Brain microvascular endothelial cell (primary cell): ENCODE measurements at regions not wholly inside any gene's neighbourhood (a gene's known extent, or its start where the extent isn't known, plus 50 kb on each side); places are given as distances from the start of the nearest gene placed in this dataset.

ENCODE experiments used
- DNase-seq: peaks from one replicate; pipeline ENCODE4 v3.0.0-alpha.2; 2020
- H3K27ac ChIP-seq: fragments of 250-450 bp; sonication (Bioruptor Pico); 2 replicates; pipeline ENCODE4 v1.5.1; 2020; ENCODE audit warnings: mild to moderate bottlenecking, moderate library complexity
- H3K27me3 ChIP-seq: fragments of 250-450 bp; sonication (Bioruptor Pico); replicated peaks from 2 replicates; pipeline ENCODE4 v1.5.1; 2020; ENCODE audit warnings: mild to moderate bottlenecking
- H3K36me3 ChIP-seq: fragments of 250-450 bp; sonication (Bioruptor Pico); replicated peaks from 2 replicates; pipeline ENCODE4 v1.5.1; 2020; ENCODE audit warnings: mild to moderate bottlenecking
- H3K4me3 ChIP-seq: 2 replicates; pipeline ENCODE4 v1.5.1; 2011; ENCODE audit warnings: low read depth, mild to moderate bottlenecking, control low read depth, low read length, moderate library complexity
- CTCF ChIP-seq: IDR thresholded peaks from 2 replicates; pipeline ENCODE4 v1.5.1; 2011; ENCODE audit warnings: low read depth, mild to moderate bottlenecking, moderate library complexity, low read length, control low read depth, inconsistent platforms; ENCODE audit errors: missing control alignments
- in situ Hi-C: cut with HindIII; loops from 2 replicates; pipeline ENCODE4 v1.10.0; 2017; ENCODE audit warnings: low sequenced_read_pairs, low pct_ligation_motif_present

DNA sequence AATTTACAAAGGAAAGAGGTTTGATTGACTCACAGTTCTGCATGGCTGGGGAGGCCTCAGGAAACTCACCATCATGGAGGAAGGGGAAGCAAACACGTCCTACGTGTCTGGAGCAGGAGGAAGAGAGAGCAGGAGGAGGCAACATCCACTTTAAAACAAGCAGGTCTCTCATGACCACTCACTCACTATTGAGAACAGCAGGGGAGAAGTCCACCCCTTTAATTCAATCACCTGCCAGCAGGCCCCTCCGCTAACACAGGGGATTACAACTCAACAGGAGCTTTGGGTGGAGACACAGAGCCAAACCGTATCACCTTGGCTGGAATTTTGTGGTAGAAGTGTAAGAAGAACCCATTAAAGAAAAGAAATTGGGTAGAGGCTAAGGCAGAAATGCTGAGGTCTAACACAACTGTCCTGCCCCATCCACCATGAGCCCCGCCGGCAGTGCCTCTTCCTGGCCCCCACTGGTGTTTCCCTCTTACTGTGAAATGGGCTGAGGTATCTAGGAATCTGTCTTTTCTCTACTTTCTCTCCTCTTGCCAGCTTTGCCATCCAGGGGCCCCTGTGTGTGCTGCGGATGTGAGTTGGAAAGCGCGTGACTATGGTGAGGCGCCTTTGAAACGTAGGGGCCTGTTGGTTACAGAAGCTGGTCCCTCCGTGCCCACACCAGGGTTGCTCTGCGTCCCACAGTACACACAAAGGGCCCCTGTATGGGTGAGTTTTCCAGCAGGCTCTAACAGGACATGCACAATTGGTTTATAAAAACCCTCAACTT lies 108.0 kb upstream of the TMEM132D start:
- no peak for TF ChIP-seq CTCF
- in situ Hi-C loops, result no loop called here
- no peaks in the 10 kb centered on the region for H3K27me3 ChIP-seq

DNA sequence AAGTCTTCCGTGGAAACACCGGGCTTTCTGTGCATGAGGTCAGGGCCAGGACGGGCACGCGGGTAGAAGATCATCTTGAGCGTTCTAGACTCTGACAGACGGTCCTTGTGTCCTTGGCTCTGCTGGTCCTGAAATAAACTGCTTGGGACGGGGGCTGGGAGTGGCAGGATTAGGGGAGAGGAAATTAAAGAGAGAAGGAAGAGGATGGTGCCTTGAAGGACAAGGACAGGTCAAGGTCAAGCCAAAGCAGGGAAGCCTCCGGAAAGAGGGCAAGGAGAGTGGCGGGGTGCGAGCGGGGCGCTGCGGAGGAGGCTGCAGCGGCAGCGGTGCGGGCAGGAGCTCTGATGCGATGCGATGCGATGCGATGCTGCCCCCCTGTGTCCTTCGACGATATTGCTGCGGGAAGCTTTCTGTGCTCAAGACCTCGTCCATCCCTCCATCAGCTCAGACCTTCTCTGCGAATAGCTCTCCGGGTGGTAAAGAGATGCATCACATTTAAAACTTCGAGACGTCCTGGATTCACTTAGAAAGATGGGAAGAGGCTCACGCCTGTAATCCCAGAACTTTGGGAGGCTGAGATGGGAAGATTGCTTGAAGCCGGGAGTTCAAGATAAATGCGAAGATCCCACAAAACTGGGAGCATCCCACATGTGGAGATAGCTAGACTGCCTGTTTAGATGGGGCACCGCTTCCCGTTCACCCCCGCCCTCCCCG lies 110.1 kb upstream of the TMEM132D start:
- Histone ChIP-seq H3K36me3 (no peaks in the 10 kb centered on the region), H3K27me3 (no peaks in the 10 kb centered on the region), H3K27ac (no peak overlapping the region), H3K4me3 (no peak overlapping the region)
- in situ Hi-C loops, result no loop called here
- DNase-seq, result peak; percentile 69
- TF ChIP-seq CTCF, result peak; percentile 79

More for the DNA sequence above, 108.0 kb upstream of the TMEM132D start:
- H3K27ac ChIP-seq, result no peak overlapping the region
- no peaks in the 10 kb centered on the region for H3K36me3 ChIP-seq
- no peak for DNase-seq
- no peak overlapping the region for H3K4me3 ChIP-seq

- no peaks in the 10 kb centered on the region for H3K27me3 ChIP-seq
- in situ Hi-C loops, result no loop called here
- no peaks in the 10 kb centered on the region for H3K36me3 ChIP-seq
- no peak for TF ChIP-seq CTCF
- DNase-seq, result no peak
- no peak overlapping the region for H3K4me3 ChIP-seq
- H3K27ac ChIP-seq, result no peak overlapping the region
Measured at GRCh38 chr12:130014485-130014807, 110.6 kb upstream of the TMEM132D start.

DNA sequence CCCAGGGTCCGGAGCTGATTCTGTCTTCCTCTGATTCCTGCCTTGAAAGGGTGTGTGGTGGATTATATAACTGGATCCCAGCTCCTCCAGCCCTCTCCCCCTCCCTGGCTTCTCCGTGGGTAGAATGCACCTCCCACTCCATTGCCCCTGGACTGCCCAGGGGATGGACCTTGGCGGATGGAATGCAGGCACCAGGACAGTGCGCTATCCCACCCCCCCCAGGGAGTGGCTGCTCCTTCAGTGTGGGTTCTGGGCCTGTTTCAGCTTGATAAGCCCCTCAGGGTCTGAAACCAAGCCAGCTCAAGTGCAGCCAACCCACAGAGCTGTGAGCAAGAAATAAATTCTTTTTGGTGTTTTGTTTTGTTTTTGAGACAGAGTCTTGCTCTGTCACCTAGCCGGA lies 112.4 kb upstream of the TMEM132D start:
- H3K27ac ChIP-seq, result no peak overlapping the region
- H3K36me3 ChIP-seq, result no peaks in the 10 kb centered on the region
- H3K4me3 ChIP-seq, result no peak overlapping the region
- DNase-seq, result no peak
- no peaks in the 10 kb centered on the region for H3K27me3 ChIP-seq
- in situ Hi-C loops, result no loop called here
- TF ChIP-seq CTCF, result no peak

- in situ Hi-C loops, result no loop called here
- no peak overlapping the region for H3K27ac ChIP-seq
- DNase-seq, result no peak
Measured at GRCh38 chr12:130016986-130017385, 113.2 kb upstream of the TMEM132D start.

More at GRCh38 chr12:130016986-130017385, 113.2 kb upstream of the TMEM132D start:
- Histone ChIP-seq H3K4me3 (no peak overlapping the region), H3K36me3 (no peaks in the 10 kb centered on the region), H3K27me3 (no peaks in the 10 kb centered on the region)
- no peak for TF ChIP-seq CTCF
